Pancreas (tissue), 10 donors: ENCODE measurements at regions not wholly inside any gene's neighbourhood (a gene's known extent, or its start where the extent isn't known, plus 50 kb on each side); places are given as distances from the start of the nearest gene placed in this dataset.

Source experiments
- ATAC-seq, 4 donors: fragments of 200-7000 bp; cut with Tn5 transposase; one replicate each; pipeline versions ENCODE4 v1.8.0 to v1.9.1; 2020; ENCODE audit warnings: mild to moderate bottlenecking in 4 of 4, moderate library complexity in 4 of 4
- DNase-seq, 6 donors: peaks; one replicate each; pipeline ENCODE4 v3.0.0-alpha.2; 2020
- FAIRE-seq: peaks from 2 replicates; lab custom pipeline; 2012; peaks lifted over from hg19 to GRCh38; lab: Jason Lieb, UNC
- H3K27ac ChIP-seq, 4 donors: fragments of 200-600 bp; sonication (generic); 1 replicate in 3 of 4; 2 replicates in 1 of 4; pipeline versions ENCODE4 v1.5.0 to v1.8.0; 2020
- H3K27me3 ChIP-seq, 4 donors: fragments of 200-600 bp; one replicate each; pipeline ENCODE4 v1.8.0; 2021
- H3K36me3 ChIP-seq, 3 donors: fragments of 200-600 bp; sonication (generic) in 1 of 3; one replicate each; pipeline versions ENCODE4 v1.5.0 to v1.8.0; 2020 to 2021
- H3K4me1 ChIP-seq, 3 donors: fragments of 200-600 bp; one replicate each; pipeline ENCODE4 v1.8.0; 2021
- H3K4me3 ChIP-seq, 4 donors: fragments of 200-600 bp; sonication (generic) in 2 of 4; one replicate each; pipeline versions ENCODE4 v1.5.0 to v1.8.0; 2020 to 2021
- H3K9me3 ChIP-seq, 4 donors: fragments of 200-600 bp; one replicate each; pipeline ENCODE4 v1.8.0; 2021
- CTCF ChIP-seq, 4 donors: fragments of 200-600 bp; sonication (generic) in 3 of 4; IDR thresholded peaks; one replicate each; pipeline versions ENCODE4 v1.5.0 to v1.8.0; 2021; ENCODE audit warnings: antibody characterized with exemption in 4 of 4
- WGBS, 2 donors: extraction: QIAGEN DNeasy Blood & Tissue Kit; methylation state at CpG; one replicate each; pipeline ENCODE4 v1.1.7; 2013; 5-methylcytosine and 5-hydroxymethylcytosine counted together
- intact Hi-C, 3 donors: fragments of 100-400 bp; cut with DNase I; formaldehyde crosslinking; loops; one replicate each; pipeline versions ENCODE4 v1.11.1 to v1.14.2; 2022
- donor health status: healthy with polysubstance abuse.
- donor health status: DM: no; HTN: no; CAD: no; lungs with moderate emphysema.
- donor health status: DM: no; HTN: no; CAD: no.
- donor health status: control.
- donor health status: control.
- donor health status: Bipolar disorder and iron deficiency.
- donor health status: DM: yes; HTN: yes; CAD: no.
- donor health status: DM: no; HTN: no; CAD: no.
- donor health status: DM: no; HTN: no; CAD: no.
- donor health status: DM: yes; HTN: yes; CAD: no.

GRCh38 chr22:48807155-48807554 is 1020.5 kb downstream of the BRD1 start:
- WGBS, 2 donors = 64 to 77% methylated on average over 17 of the region's 17 CpGs
- intact Hi-C loops = no loop called here

DNA sequence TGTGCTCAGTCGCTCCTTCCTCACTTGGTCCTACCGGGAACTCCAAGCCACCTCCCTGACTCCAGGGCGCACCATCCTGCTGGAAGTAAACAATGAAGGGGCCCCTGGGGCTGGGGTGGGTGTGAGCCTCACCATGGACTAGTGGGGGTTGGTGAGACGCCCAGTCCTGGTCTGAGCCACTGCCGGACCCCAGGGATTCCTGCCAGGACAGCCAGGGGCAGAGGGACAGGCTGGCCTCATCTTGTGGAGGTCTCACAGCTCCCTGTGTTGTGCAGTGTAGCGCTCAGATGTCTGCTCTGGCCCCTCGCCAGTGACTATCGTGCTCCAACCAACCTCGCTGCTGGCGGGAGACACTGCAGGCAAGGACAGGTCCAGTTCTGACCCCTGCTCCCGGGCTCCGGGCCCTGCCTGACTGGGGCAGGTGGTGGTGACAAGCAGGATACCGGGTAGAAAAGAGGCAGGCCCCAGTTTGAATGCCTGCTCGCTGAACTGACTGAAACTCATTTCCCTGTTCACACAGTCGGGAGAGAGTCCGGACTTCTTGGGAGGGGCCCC is 1021.4 kb downstream of the BRD1 start:
- Histone ChIP-seq H3K4me3 (no peak overlapping the region), H3K9me3 (no peaks in the 10 kb centered on the region), H3K27me3 (no peaks in the 10 kb centered on the region), H3K36me3 (no peaks in the 10 kb centered on the region), H3K27ac (no peak overlapping the region), H3K4me1 (no peaks in the 10 kb centered on the region)
- ATAC-seq (no peak), DNase-seq (peak in 1 of 6 donors; percentile 54), FAIRE-seq (no peak)
- intact Hi-C loops = no loop called here
- no peak for TF ChIP-seq CTCF (IDR thresholded peaks at IDR 0.05)
- 33 to 39% methylated on average over 16 of the region's 16 CpGs for WGBS, 2 donors

More at GRCh38 chr22:48807155-48807554, 1020.5 kb downstream of the BRD1 start:
- DNase-seq (peak in 1 of 6 donors; percentile 35), ATAC-seq (no peak), FAIRE-seq (no peak)
- Histone ChIP-seq H3K27me3 (peaks cover 0 to 7% (median 0%) of the 10 kb centered on the region in 4 donors), H3K27ac (no peak overlapping the region), H3K36me3 (no peaks in the 10 kb centered on the region), H3K9me3 (no peaks in the 10 kb centered on the region), H3K4me3 (no peak overlapping the region), H3K4me1 (no peaks in the 10 kb centered on the region)
- TF ChIP-seq CTCF (IDR thresholded peaks at IDR 0.05) = no peak

DNA sequence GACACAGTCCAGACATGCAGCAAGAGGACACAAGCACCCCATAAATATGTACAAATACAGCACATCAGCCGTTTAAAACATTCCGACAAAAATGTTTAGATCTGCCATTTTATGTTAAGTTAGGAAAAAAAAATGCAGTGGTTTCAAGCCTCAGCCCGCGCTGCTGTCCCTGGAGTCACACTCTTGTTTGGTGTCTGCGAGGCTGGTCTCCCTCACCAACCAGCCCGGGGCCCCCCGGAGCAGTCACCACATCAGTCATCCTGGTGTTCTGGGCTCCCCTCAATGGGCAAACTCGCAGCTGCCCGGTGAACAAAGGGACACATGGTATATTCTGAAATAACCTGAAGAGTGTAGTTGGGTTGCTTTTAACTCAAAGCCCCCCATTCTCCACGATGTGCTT is 1022.2 kb downstream of the BRD1 start:
- no peaks in the 10 kb centered on the region for H3K36me3 ChIP-seq
- 66 to 80% methylated on average over 10 of the region's 10 CpGs for WGBS, 2 donors
- TF ChIP-seq CTCF (IDR thresholded peaks at IDR 0.05) = no peak
- FAIRE-seq (no peak), DNase-seq (peak in 1 of 6 donors; percentile 27), ATAC-seq (no peak)
- intact Hi-C loops = no loop called here
- no peaks in the 10 kb centered on the region for H3K4me1 ChIP-seq
- no peak overlapping the region for H3K4me3 ChIP-seq
- no peak overlapping the region for H3K27ac ChIP-seq
- H3K27me3 ChIP-seq = no peaks in the 10 kb centered on the region
- H3K9me3 ChIP-seq = no peaks in the 10 kb centered on the region

GRCh38 chr22:48804811-48805301 is 1022.8 kb downstream of the BRD1 start:
- Histone ChIP-seq H3K9me3 (no peaks in the 10 kb centered on the region), H3K27ac (no peak overlapping the region), H3K4me3 (no peak overlapping the region), H3K27me3 (no peaks in the 10 kb centered on the region), H3K4me1 (no peaks in the 10 kb centered on the region), H3K36me3 (no peaks in the 10 kb centered on the region)
- TF ChIP-seq CTCF (IDR thresholded peaks at IDR 0.05) = no peak
- 18 to 19% methylated on average over 22 of the region's 22 CpGs for WGBS, 2 donors
- FAIRE-seq (no peak), DNase-seq (peak in 1 of 6 donors; percentile 50), ATAC-seq (no peak)
- intact Hi-C loops = no loop called here
